ENCODE measurements at regions not wholly inside any gene's neighbourhood (a gene's known extent, or its start where the extent isn't known, plus 50 kb on each side); places are given as distances from the start of the nearest gene placed in this dataset.
"Not testable (repeated sequence)": the region's sequence is repeated elsewhere in the genome, so short reads cannot be mapped to it uniquely, and the experiment has no call there.

DNA sequence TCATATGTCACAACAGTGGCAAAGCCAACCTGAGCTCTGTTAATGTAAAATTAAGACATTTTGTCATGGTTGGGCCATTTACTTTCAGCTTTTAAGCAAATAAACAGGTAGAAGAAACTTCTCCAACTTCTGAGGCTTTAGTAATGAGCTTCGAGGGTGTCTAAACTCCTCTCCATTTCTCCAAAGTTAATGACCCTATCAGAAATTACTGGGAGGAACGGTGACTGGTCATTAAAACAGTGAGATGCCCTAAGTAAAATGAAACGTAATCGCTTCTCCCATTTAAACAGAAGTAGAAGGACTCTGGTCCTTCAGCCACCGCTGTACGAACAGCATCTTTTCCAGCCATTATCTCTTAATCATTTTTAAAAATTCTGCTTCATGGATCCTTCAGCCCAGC is 986.9 kb upstream of the MANEA start:
- TF ChIP-seq CSDC2 (CRISPR knock-in tag; IDR thresholded peaks at IDR 0.05) = no peak
- no peak for ATAC-seq

DNA sequence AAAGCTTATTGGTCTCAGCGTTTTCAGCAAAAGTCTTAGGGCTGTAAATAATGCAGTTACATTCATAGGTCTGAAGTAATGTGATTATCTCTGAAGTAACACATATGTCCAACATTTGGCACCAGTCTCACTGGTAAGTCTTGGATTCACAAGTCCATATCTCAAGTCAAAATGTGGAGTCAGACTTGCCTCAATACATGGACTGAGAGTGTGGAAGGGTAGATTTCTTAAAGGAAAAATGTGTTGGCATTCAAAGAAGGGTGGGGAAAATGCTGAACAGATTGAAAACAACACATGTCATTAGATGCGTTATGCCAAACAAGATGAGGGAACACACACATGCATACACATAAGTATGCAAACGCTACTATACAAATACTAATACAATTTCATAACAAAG is 989.0 kb upstream of the MANEA start:
- ATAC-seq = no peak
- TF ChIP-seq ZFP30 (CRISPR knock-in tag; IDR thresholded peaks at IDR 0.05) (no peak), ZNF70 (CRISPR knock-in tag; IDR thresholded peaks at IDR 0.05) (no peak)
- TF ChIP-seq, protein P1, sequence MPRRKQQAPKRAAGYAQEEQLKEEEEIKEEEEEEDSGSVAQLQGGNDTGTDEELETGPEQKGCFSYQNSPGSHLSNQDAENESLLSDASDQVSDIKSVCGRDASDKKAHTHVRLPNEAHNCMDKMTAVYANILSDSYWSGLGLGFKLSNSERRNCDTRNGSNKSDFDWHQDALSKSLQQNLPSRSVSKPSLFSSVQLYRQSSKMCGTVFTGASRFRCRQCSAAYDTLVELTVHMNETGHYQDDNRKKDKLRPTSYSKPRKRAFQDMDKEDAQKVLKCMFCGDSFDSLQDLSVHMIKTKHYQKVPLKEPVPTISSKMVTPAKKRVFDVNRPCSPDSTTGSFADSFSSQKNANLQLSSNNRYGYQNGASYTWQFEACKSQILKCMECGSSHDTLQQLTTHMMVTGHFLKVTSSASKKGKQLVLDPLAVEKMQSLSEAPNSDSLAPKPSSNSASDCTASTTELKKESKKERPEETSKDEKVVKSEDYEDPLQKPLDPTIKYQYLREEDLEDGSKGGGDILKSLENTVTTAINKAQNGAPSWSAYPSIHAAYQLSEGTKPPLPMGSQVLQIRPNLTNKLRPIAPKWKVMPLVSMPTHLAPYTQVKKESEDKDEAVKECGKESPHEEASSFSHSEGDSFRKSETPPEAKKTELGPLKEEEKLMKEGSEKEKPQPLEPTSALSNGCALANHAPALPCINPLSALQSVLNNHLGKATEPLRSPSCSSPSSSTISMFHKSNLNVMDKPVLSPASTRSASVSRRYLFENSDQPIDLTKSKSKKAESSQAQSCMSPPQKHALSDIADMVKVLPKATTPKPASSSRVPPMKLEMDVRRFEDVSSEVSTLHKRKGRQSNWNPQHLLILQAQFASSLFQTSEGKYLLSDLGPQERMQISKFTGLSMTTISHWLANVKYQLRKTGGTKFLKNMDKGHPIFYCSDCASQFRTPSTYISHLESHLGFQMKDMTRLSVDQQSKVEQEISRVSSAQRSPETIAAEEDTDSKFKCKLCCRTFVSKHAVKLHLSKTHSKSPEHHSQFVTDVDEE (CRISPR knock-in tag; IDR thresholded peaks at IDR 0.05) = no peak

DNA sequence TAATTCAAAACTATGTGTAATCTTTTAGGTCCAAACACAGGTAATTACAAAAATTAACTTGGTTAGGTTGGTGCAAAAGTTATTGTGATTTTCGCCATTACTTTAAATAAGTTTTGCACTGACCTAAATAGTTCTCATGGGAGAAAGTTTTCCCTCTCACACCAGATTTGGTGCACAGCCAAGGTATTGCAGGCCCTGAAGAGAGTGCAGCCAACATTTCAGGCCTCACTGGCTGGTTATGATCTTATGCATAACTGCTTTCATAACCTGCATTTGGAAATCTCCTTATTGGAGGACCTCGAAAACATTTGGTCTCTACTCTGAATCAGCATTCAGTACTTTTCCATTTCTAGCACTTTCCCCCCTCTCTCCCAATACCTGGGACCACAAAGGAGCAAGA is 993.1 kb upstream of the MANEA start:
- TF ChIP-seq, protein P2, sequence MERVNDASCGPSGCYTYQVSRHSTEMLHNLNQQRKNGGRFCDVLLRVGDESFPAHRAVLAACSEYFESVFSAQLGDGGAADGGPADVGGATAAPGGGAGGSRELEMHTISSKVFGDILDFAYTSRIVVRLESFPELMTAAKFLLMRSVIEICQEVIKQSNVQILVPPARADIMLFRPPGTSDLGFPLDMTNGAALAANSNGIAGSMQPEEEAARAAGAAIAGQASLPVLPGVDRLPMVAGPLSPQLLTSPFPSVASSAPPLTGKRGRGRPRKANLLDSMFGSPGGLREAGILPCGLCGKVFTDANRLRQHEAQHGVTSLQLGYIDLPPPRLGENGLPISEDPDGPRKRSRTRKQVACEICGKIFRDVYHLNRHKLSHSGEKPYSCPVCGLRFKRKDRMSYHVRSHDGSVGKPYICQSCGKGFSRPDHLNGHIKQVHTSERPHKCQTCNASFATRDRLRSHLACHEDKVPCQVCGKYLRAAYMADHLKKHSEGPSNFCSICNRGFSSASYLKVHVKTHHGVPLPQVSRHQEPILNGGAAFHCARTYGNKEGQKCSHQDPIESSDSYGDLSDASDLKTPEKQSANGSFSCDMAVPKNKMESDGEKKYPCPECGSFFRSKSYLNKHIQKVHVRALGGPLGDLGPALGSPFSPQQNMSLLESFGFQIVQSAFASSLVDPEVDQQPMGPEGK (CRISPR knock-in tag; IDR thresholded peaks at IDR 0.05; ENCODE audit: borderline replicate concordance) = no peak
- TF ChIP-seq BACH2 (CRISPR knock-in tag; IDR thresholded peaks at IDR 0.05; ENCODE audit: borderline replicate concordance) (no peak), RARB (CRISPR knock-in tag; IDR thresholded peaks at IDR 0.05) (no peak), CSDC2 (CRISPR knock-in tag; IDR thresholded peaks at IDR 0.05) (no peak), ZNF8 (CRISPR knock-in tag; IDR thresholded peaks at IDR 0.05) (no peak), ZFP30 (CRISPR knock-in tag; IDR thresholded peaks at IDR 0.05) (no peak)
- TF ChIP-seq, protein P3, sequence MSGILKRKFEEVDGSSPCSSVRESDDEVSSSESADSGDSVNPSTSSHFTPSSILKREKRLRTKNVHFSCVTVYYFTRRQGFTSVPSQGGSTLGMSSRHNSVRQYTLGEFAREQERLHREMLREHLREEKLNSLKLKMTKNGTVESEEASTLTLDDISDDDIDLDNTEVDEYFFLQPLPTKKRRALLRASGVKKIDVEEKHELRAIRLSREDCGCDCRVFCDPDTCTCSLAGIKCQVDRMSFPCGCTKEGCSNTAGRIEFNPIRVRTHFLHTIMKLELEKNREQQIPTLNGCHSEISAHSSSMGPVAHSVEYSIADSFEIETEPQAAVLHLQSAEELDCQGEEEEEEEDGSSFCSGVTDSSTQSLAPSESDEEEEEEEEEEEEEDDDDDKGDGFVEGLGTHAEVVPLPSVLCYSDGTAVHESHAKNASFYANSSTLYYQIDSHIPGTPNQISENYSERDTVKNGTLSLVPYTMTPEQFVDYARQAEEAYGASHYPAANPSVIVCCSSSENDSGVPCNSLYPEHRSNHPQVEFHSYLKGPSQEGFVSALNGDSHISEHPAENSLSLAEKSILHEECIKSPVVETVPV (CRISPR knock-in tag; IDR thresholded peaks at IDR 0.05) = no peak
- TF ChIP-seq, protein P4, sequence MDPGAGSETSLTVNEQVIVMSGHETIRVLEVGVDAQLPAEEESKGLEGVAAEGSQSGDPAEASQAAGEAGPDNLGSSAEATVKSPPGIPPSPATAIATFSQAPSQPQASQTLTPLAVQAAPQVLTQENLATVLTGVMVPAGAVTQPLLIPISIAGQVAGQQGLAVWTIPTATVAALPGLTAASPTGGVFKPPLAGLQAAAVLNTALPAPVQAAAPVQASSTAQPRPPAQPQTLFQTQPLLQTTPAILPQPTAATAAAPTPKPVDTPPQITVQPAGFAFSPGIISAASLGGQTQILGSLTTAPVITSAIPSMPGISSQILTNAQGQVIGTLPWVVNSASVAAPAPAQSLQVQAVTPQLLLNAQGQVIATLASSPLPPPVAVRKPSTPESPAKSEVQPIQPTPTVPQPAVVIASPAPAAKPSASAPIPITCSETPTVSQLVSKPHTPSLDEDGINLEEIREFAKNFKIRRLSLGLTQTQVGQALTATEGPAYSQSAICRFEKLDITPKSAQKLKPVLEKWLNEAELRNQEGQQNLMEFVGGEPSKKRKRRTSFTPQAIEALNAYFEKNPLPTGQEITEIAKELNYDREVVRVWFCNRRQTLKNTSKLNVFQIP (CRISPR knock-in tag; IDR thresholded peaks at IDR 0.05; ENCODE audit: borderline replicate concordance, low read depth) = no peak
- ATAC-seq = no peak

DNA sequence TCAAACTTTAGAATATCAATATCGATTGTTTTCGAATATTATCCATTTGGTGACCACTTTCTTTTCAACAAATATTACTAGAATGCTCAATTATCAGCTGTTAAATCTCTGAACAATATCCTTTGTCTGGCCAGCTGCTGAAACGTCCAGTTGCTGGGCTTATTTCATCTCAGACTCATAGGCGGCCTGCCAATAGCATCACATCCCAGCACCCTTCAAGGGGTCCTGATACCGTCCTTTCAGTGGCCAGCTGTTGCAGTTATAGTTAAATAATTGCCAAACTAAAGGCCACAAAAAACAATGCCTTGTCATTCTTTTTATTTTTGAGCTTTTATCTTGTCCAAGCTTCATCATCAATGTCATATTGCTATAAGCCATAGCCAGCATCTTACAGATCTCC is 1006.8 kb upstream of the MANEA start:
- ATAC-seq = no peak
- no peak for TF ChIP-seq ESRRG (CRISPR knock-in tag; IDR thresholded peaks at IDR 0.05)
- no peak for TF ChIP-seq ZNF70 (CRISPR knock-in tag; IDR thresholded peaks at IDR 0.05)
- TF ChIP-seq ZFP30 (CRISPR knock-in tag; IDR thresholded peaks at IDR 0.05) = no peak

DNA sequence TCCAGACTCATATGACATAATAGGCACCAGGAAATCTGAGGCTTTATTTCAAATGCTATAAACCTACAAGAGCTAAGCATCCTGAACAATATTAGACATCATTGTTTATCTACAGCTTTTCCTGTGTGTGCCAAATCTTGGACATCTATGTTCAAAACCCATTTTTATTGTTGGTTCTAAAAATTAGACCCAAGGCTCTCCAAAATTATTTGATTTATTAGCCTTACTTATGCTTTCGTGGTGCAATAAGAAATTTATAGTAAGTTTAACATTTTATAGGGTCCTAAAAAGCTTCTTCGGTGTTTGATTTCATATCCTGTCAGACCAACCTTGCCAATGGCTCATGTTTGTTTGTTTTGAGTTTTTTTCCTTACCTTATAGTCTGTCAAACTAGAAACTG is 1014.5 kb upstream of the MANEA start:
- TF ChIP-seq GLIS3 (CRISPR knock-in tag; IDR thresholded peaks at IDR 0.05) = no peak
- ATAC-seq = no peak

DNA sequence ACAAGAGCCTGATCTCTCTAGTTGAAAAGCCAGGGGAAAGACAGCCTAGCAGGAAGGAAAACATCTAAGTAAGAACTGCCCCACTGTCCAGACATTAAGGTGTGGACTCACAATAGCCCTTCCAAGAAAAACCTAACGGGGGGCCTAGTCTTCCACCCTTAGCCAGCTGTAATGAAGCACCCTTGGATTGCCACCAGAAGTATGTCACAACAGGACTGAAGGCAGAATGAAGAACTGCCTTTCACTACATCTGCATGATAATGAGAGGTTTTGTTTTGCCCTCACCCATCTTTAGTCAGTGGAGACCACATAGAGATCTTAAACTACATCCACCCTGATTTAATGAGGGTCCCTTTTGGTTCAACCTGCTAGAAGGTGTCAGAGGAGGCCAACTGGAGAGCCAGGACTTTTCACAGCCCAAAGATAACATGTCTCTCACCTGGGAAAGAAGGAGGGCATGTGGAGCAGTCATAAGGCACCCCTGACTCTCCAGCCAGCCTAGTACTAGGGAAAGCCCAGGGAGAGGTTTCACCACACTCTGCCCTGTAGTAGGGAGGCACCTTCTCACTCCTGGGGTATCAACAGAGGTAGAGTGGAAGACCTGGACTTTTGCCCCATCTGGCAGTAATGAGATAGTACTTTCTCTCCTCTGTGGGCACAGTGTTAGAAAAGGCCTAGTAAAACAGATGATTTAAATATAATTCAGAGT is 1017.4 kb upstream of the MANEA start:
- no peak for TF ChIP-seq ESRRG (CRISPR knock-in tag; IDR thresholded peaks at IDR 0.05)

DNA sequence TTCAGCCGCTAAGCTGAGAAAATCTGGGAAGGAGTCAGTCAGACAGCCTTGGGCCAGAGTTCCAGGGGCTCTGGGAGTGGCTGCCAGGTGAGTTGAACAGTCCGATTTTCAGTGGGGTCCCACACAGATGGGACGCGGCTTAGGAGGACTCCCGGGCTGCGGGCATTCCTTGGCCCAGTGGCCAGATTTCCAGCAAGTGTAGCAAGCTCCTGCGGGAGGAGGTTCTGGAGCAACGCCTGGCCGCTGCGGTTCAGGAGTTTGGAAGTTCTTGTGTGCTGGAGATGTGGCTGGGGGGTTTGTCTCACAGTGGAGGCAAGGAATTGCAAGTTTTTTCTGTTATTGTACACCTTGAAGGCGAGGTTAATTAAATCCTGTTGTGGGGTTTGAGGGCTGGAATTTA is 1020.1 kb upstream of the MANEA start:
- not testable (repeated sequence) for ATAC-seq

More for the DNA sequence above, 1017.4 kb upstream of the MANEA start:
- ATAC-seq = no peak

DNA sequence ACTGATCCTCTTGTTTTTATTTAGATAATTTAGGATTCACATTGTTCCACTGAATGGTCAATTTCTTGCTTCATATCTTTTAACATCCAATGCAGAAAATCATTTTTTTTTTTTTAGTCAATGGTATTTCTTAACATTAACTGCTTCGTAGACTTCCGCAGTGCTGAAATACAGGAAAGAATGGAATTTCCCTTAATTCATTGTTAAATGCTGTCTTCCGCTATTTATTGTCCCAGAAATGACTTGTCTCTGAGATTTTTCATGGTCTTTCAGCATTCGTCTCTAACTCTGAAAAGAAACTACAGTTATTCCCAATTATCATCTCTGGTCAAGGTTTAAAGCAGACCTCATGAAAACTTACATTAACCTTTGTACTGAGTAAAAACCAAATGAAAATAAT is 1029.1 kb upstream of the MANEA start:
- no peak for TF ChIP-seq ZNF8 (CRISPR knock-in tag; IDR thresholded peaks at IDR 0.05)
- no peak for ATAC-seq

All from SK-N-SH treated with all-trans-retinoic acid at 6 μM for 48 hours (cell line).